Fibroblast of lung (primary cell): ENCODE measurements at regions not wholly inside any gene's neighbourhood (a gene's known extent, or its start where the extent isn't known, plus 50 kb on each side); places are given as distances from the start of the nearest gene placed in this dataset.

Experiments used
- DNase-seq, 2 donors: peaks; one replicate each; pipeline versions ENCODE4 v3.0.0 to v3.0.0-alpha.2; 2010; ENCODE audit warnings: low read depth in 2 of 2
- H2AFZ ChIP-seq: 2 replicates; pipeline ENCODE4 v1.5.1; 2012; ENCODE audit warnings: low read length, control low read depth, inconsistent platforms
- H3K27ac ChIP-seq: 2 replicates; pipeline ENCODE4 v1.5.1; 2011; ENCODE audit warnings: low read length, control low read depth; ENCODE audit not compliant: insufficient read depth
- H3K27me3 ChIP-seq: 2 replicates; pipeline ENCODE4 v1.5.1; 2011; ENCODE audit warnings: mild to moderate bottlenecking, low read length; ENCODE audit not compliant: control insufficient read depth, insufficient read depth
- H3K36me3 ChIP-seq: 2 replicates; pipeline ENCODE4 v1.5.1; 2011; ENCODE audit warnings: low read length; ENCODE audit not compliant: control insufficient read depth, insufficient read depth
- H3K4me1 ChIP-seq: 2 replicates; pipeline ENCODE4 v1.5.1; 2011; ENCODE audit warnings: low read length; ENCODE audit not compliant: control insufficient read depth, insufficient read depth; ENCODE audit errors: extremely low read depth
- H3K4me2 ChIP-seq: 2 replicates; pipeline ENCODE4 v1.5.1; 2011; ENCODE audit warnings: low read length, control low read depth; ENCODE audit not compliant: insufficient read depth; ENCODE audit errors: extremely low read depth
- H3K4me3 ChIP-seq, 4 experiments: fragments of 200-600 bp in 1 of 4; sonication (generic) in 1 of 4; replicated peaks in 1 of 4; 2 replicates each; pipeline ENCODE4 v1.5.1; 2011 to 2016; ENCODE audit warnings: low read length in 4 of 4, low read depth in 3 of 4, mild to moderate bottlenecking in 3 of 4, control low read depth in 2 of 4, inconsistent platforms in 1 of 4, mixed read lengths in 1 of 4; ENCODE audit not compliant: insufficient read depth in 1 of 4; ENCODE audit errors: control extremely low read depth in 1 of 4
- H3K79me2 ChIP-seq: 2 replicates; pipeline ENCODE4 v1.5.1; 2012; ENCODE audit warnings: mild to moderate bottlenecking, low read length, inconsistent platforms; ENCODE audit not compliant: control insufficient read depth, insufficient read depth
- H3K9ac ChIP-seq: 2 replicates; pipeline ENCODE4 v1.5.1; 2011; ENCODE audit warnings: mild to moderate bottlenecking, low read length, control low read depth; ENCODE audit not compliant: insufficient read depth
- H3K9me3 ChIP-seq: 2 replicates; pipeline ENCODE4 v1.5.1; 2012; ENCODE audit warnings: low read depth, low read length; ENCODE audit not compliant: control insufficient read depth, insufficient read depth
- H4K20me1 ChIP-seq: 2 replicates; pipeline ENCODE4 v1.5.1; 2011; ENCODE audit warnings: low read length; ENCODE audit not compliant: control insufficient read depth, insufficient read depth; ENCODE audit errors: extremely low read depth
- CTCF ChIP-seq, 2 donors: IDR thresholded peaks in 1 of 2; conservative IDR thresholded peaks in 1 of 2; 1 replicate in 1 of 2; 2 replicates in 1 of 2; pipeline ENCODE4 v1.5.1; 2011 to 2012; ENCODE audit warnings: low read length in 2 of 2, control low read depth in 1 of 2, inconsistent platforms in 1 of 2, low read depth in 1 of 2, mild to moderate bottlenecking in 1 of 2
- EZH2 ChIP-seq: IDR thresholded peaks from 2 replicates; pipeline ENCODE4 v1.5.1; 2012; ENCODE audit warnings: low read length, control low read depth, mild to moderate bottlenecking; ENCODE audit errors: missing control alignments

- peaks cover 22% of the 10 kb centered on the region for H3K27me3 ChIP-seq
- no peak overlapping the region for H3K4me3 ChIP-seq
- H3K79me2 ChIP-seq: no peaks in the 10 kb centered on the region
- H3K27ac ChIP-seq: no peak overlapping the region
- TF ChIP-seq EZH2 (no peak), CTCF (conservative IDR thresholded peaks at IDR 0.05 in 1 of 2, IDR thresholded peaks at IDR 0.05 in 1 of 2; ENCODE audit: low read depth in 1 of 2, low read length in 2 of 2) (no peak)
- no peaks in the 10 kb centered on the region for H3K36me3 ChIP-seq
- no peaks in the 10 kb centered on the region for H3K9me3 ChIP-seq
- H3K9ac ChIP-seq: no peak overlapping the region
- DNase-seq: no peak
- H3K4me1 ChIP-seq: no peaks in the 10 kb centered on the region
- no peak overlapping the region for H3K4me2 ChIP-seq
- H4K20me1 ChIP-seq: no peaks in the 10 kb centered on the region
- H2AFZ ChIP-seq: no peak overlapping the region
Observed at GRCh38 chr1:47505267-47505666, 67.4 kb downstream of the FOXD2 start.

DNA sequence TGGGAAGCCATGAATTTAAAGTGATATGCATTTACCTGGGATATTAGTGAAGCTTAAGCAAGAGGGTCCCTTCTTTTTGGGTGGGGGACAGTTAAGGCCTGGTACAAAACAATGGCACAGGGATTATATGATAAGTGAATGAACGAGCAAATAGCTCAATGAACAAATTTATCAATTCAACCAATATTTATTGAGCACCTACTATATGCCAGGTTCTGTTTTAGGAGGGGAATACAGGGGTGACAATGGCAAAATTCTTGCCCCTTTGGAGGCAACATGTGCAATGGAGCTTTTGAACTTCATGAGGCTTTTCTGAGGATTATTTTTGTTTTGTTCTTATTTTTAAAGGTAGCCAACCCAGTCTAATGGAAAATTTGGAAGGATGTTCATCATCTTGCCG, 68.2 kb downstream of the FOXD2 start:
- H3K9ac ChIP-seq: no peak overlapping the region
- H3K36me3 ChIP-seq: no peaks in the 10 kb centered on the region
- no peak for TF ChIP-seq EZH2
- no peak for TF ChIP-seq CTCF (conservative IDR thresholded peaks at IDR 0.05 in 1 of 2, IDR thresholded peaks at IDR 0.05 in 1 of 2; ENCODE audit: low read depth in 1 of 2, low read length in 2 of 2)
- no peaks in the 10 kb centered on the region for H3K4me1 ChIP-seq
- H3K4me3 ChIP-seq: no peak overlapping the region
- DNase-seq: no peak
- no peak overlapping the region for H2AFZ ChIP-seq
- H3K9me3 ChIP-seq: no peaks in the 10 kb centered on the region
- H3K79me2 ChIP-seq: no peaks in the 10 kb centered on the region
- no peaks in the 10 kb centered on the region for H4K20me1 ChIP-seq
- H3K27ac ChIP-seq: no peak overlapping the region
- H3K4me2 ChIP-seq: no peak overlapping the region
- H3K27me3 ChIP-seq: peaks cover 22% of the 10 kb centered on the region

DNA sequence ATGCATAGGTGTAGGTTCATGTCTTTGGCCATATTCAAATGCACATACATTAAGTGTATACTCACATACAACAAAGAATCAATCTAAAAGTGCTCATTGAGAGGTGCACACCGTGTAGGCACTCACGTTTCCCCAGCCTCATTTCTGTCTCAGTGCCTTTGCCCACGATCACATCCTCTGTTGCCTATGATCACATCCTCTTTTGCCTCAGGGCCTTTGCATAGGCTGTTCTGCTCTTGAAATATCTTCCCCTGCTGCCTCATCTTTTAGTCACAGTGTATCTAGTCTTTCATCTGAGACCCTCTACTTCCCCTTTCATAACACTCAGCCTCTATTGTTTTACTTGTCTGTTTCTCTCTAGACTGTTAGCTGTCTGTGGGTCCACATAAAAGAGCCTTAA, 69.3 kb downstream of the FOXD2 start:
- Histone ChIP-seq H4K20me1 (no peaks in the 10 kb centered on the region), H3K27ac (no peak overlapping the region), H3K36me3 (no peaks in the 10 kb centered on the region), H3K4me3 (no peak overlapping the region), H3K79me2 (no peaks in the 10 kb centered on the region), H3K9me3 (no peaks in the 10 kb centered on the region), H3K9ac (no peak overlapping the region), H2AFZ (no peak overlapping the region), H3K4me1 (no peaks in the 10 kb centered on the region), H3K4me2 (no peak overlapping the region), H3K27me3 (peaks cover 22% of the 10 kb centered on the region)
- DNase-seq: no peak
- TF ChIP-seq EZH2: no peak
- TF ChIP-seq CTCF (conservative IDR thresholded peaks at IDR 0.05 in 1 of 2, IDR thresholded peaks at IDR 0.05 in 1 of 2; ENCODE audit: low read depth in 1 of 2, low read length in 2 of 2): no peak
